HG03575 (cell line): ENCODE measurements at regions not wholly inside any gene's neighbourhood (a gene's known extent, or its start where the extent isn't known, plus 50 kb on each side); places are given as distances from the start of the nearest gene placed in this dataset.
A peak's percentile ranks its signal among the peaks of the same experiment; 100 is the strongest.

Source experiments
- ATAC-seq: cut with Tn5 transposase; IDR thresholded peaks from one replicate; pipeline ENCODE4 v1.9.1; 2021; ENCODE audit not compliant: unreplicated experiment, insufficient number of reproducible peaks, low FRiP score; ENCODE audit errors: extremely low read depth

DNA sequence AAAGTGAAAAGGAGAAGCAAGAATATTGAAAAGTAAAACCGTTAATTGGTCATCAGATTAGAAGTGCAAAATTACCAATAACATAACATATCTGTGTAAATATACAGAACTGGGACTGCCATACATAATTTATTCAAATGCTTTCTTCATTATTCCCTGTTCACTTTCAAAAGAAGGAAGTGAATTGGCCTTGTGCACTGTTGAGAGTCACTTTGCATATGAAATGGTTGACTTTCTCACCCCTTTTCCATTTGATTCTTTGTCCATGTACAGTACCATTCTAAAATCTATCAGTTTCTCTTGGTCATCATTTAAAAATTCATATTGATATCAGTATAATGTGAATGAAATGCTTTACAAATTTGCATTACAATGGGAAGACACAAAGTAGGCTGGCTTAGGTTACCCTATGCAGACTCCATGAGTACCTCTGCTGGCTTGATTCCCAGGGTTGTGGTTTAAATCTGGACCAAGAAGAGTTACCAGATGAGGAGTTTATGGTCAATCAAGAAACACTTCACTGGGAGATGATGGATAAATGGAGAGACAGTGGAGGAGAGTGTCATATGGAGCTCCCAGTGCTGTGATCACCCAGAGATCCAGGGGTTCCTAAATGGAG is 210.9 kb upstream of the TOPAZ1 start:
- ATAC-seq = no peak

- no peak for ATAC-seq
Measured at GRCh38 chr3:44031387-44032380, 210.0 kb upstream of the TOPAZ1 start.

DNA sequence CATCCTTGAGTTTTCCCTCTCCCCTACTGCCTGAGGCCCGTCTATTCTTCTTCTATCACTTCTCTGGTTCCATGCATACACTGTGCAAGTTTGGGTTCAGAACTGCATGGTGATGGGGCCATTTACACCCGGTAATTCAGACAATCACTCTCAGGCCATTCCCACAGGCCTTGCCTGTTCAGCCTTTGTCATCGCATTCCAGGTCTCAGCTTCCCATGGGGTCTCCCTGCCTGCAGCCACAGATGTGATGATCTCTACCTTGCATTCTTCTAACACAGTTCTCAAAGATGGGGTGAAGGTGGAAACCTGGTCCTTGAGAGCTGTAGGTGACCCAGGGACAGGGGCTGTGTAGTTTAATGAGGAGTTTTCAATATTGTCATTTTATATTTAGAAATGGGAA is 209.2 kb upstream of the TOPAZ1 start:
- ATAC-seq = no peak

DNA sequence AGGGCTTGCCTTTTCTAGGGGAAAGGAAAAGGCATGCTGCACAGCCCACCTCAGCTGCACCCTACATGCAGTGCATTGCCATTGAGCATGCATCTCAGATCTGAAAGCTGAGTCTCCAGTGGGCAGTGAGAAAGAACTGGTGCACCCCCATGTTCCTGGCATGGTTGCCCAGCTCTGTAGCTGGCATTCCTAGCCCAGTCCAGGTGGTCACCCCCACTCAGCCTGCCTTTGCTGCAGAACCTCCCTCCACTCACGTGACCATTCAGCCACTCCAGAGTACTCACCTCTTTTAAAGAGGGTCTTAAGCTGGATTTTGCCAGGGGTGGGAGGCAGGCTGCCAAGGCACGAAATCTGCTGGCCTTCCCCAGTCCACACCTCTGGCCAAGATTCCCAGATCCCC is 208.6 kb upstream of the TOPAZ1 start:
- no peak for ATAC-seq

GRCh38 chr3:44036850-44037249 is 204.8 kb upstream of the TOPAZ1 start:
- ATAC-seq = no peak

DNA sequence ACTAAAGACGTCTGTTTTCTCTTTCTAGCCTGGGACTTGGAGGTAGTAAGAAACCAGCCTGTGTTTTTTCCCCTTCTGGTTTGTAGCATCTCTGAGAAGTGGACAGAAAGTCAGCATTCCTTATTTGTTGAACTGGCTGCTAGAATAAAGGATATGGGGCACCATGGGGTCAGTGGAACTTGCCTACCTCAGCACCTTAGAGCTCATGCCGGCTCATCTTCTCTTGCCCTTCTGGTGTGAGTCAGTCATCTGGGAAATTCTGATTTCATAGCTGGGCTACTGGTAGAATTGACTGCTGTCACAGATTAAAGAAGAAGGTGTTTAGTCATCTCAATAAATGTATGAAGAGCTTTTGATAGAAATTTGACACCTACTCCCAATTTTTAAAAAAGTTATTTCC is 202.7 kb upstream of the TOPAZ1 start:
- ATAC-seq = no peak

- ATAC-seq = no peak
Measured at GRCh38 chr3:44041726-44042125, 200.0 kb upstream of the TOPAZ1 start.

GRCh38 chr3:44042772-44043171 is 198.9 kb upstream of the TOPAZ1 start:
- no peak for ATAC-seq

- peak; percentile 89 for ATAC-seq
Measured at GRCh38 chr3:44045476-44046275, 196.0 kb upstream of the TOPAZ1 start.

GRCh38 chr3:44047796-44048195 is 193.9 kb upstream of the TOPAZ1 start:
- no peak for ATAC-seq

DNA sequence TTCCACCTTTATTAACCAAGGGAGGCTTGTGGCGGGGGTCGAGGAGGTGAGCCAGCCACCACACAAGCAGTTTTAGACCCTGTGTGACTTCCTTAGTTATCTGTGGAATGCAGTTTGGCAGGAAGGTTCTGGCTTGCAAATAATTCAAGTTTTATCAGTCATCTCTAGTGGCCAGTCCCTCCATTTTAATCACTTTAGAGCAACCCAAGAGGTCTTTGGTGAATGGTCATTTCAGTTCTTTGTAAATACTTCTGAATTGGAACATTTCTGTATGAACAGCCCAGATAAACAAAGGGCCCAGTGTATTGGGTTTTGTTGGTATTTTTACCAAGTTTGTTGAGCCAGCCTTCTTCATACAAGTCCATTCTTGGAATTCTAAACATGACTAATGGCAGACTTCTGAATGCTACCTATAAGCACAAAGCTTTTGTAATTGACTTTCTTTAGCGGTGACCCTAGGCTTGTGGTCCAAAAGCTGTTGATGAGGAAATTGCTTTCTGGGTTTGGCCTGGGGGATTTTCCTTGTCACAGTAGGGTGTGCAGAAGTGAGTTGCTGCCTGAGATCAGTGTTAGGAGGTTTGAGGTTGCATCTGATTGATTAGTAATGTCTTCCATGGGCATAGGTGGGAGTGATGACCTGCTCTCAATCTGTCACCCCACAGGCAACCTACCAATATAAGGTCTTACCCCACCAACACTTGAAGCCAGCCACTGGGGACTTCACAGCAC is 193.3 kb upstream of the TOPAZ1 start:
- ATAC-seq = no peak

- no peak for ATAC-seq
Measured at GRCh38 chr3:44048949-44049348, 192.7 kb upstream of the TOPAZ1 start.

GRCh38 chr3:44050101-44050500 is 191.6 kb upstream of the TOPAZ1 start:
- ATAC-seq = no peak

GRCh38 chr3:44050867-44051266 is 190.8 kb upstream of the TOPAZ1 start:
- no peak for ATAC-seq

DNA sequence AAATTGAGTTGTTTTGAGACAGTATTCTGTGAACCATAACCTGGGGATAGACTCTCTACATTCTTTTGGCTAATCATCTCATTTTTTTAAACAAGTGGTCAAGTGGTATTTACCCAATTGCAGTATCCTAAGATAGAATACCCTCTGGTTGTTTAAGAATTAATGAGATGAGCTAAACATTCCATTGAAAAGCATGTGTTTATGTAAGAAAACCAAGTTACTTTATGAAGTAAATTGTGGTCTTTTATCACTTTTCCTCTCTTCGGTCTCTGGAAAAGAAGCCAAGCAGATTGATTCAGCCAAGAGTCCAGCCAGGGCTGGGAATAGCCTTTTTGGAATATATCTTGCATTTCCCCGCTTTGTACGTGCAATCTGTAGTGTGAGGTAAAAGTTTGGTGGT is 185.7 kb upstream of the TOPAZ1 start:
- ATAC-seq = no peak

GRCh38 chr3:44056446-44057240 is 185.0 kb upstream of the TOPAZ1 start:
- no peak for ATAC-seq

GRCh38 chr3:44058022-44058867 is 183.4 kb upstream of the TOPAZ1 start:
- ATAC-seq = peak; percentile 83

- ATAC-seq = no peak
Measured at GRCh38 chr3:44058868-44059203, 182.8 kb upstream of the TOPAZ1 start.
